WTC11 (cell line): ENCODE measurements at regions not wholly inside any gene's neighbourhood (a gene's known extent, or its start where the extent isn't known, plus 50 kb on each side); places are given as distances from the start of the nearest gene placed in this dataset.

Experiments
- ATAC-seq: fragments of 200-7000 bp; cut with Tn5 transposase; 2 replicates; pipeline ENCODE4 v1.10.0; 2021; ENCODE audit warnings: mild to moderate bottlenecking, moderate library complexity
- CTCF ChIA-PET: fragments of 300-600 bp; sonication (Branson Sonifier 250); formaldehyde crosslinking; loops from one replicate; lab custom pipeline; 2021; ENCODE audit warnings: antibody characterized with exemption; lab: Charles Lee
- POLR2A ChIA-PET: fragments of 350-600 bp; sonication (Branson Sonifier 250); formaldehyde crosslinking; loops from one replicate; lab custom pipeline; 2021; ENCODE audit warnings: antibody characterized with exemption; lab: Charles Lee
- DNase-seq: peaks from one replicate; pipeline ENCODE4 v3.0.0; 2021; ENCODE audit warnings: low spot score
- H3K27ac Mint-ChIP-seq: 2 replicates; pipeline ENCODE4 v1.8.0; 2021; ENCODE audit warnings: mixed read lengths
- H3K27me3 Mint-ChIP-seq: 2 replicates; pipeline ENCODE4 v1.8.0; 2021; ENCODE audit warnings: low read depth, mild to moderate bottlenecking, moderate library complexity, mixed read lengths
- H3K36me3 Mint-ChIP-seq: 2 replicates; pipeline ENCODE4 v1.8.0; 2021; ENCODE audit warnings: mixed read lengths
- H3K4me1 Mint-ChIP-seq: 2 replicates; pipeline ENCODE4 v1.8.0; 2022; ENCODE audit warnings: mixed read lengths
- H3K4me3 Mint-ChIP-seq: 2 replicates; pipeline ENCODE4 v1.8.0; 2021; ENCODE audit warnings: mild to moderate bottlenecking, moderate library complexity, mixed read lengths
- H3K9me3 Mint-ChIP-seq: 2 replicates; pipeline ENCODE4 v1.8.0; 2021; ENCODE audit warnings: mixed read lengths
- AR ChIP-seq: fragments of 250-450 bp; sonication (Bioruptor Pico); IDR thresholded peaks from 2 replicates; pipeline ENCODE4 v1.9.0; 2021; ENCODE audit warnings: mild to moderate bottlenecking
- ATF6 ChIP-seq: sonication (generic); formaldehyde crosslinking; IDR thresholded peaks from 2 replicates; pipeline ENCODE4 v1.8.1; 2023; ENCODE audit warnings: mild to moderate bottlenecking, missing genetic modification reagents
- CREB1 ChIP-seq: sonication (generic); formaldehyde crosslinking; IDR thresholded peaks from 2 replicates; pipeline ENCODE4 v1.8.0; 2023; ENCODE audit warnings: mild to moderate bottlenecking, missing genetic modification reagents
- CTCF ChIP-seq: fragments of 200-600 bp; IDR thresholded peaks from 2 replicates; pipeline ENCODE4 v1.8.0; 2022; ENCODE audit warnings: antibody characterized with exemption
- E2F5 ChIP-seq: sonication (generic); formaldehyde crosslinking; IDR thresholded peaks from 2 replicates; pipeline ENCODE4 v1.8.1; 2022; ENCODE audit warnings: mild to moderate bottlenecking, moderate library complexity, missing genetic modification reagents
- ERG ChIP-seq: fragments of 250-450 bp; sonication (Bioruptor Pico); IDR thresholded peaks from 2 replicates; pipeline ENCODE4 v1.8.0; 2021; ENCODE audit warnings: mild to moderate bottlenecking
- FOXK1 ChIP-seq: sonication (generic); formaldehyde crosslinking; IDR thresholded peaks from 2 replicates; pipeline ENCODE4 v1.8.0; 2022; ENCODE audit warnings: mild to moderate bottlenecking, moderate library complexity, missing genetic modification reagents
- GRHL2 ChIP-seq: fragments of 250-450 bp; sonication (Bioruptor Pico); IDR thresholded peaks from 2 replicates; pipeline ENCODE4 v1.8.0; 2022; ENCODE audit warnings: mild to moderate bottlenecking, moderate library complexity; ENCODE audit not compliant: insufficient replicate concordance, severe bottlenecking
- HMGA2 ChIP-seq: fragments of 250-450 bp; sonication (Bioruptor Pico); IDR thresholded peaks from 2 replicates; pipeline ENCODE4 v1.4.0; 2021; ENCODE audit warnings: mild to moderate bottlenecking, moderate library complexity
- IRF2 ChIP-seq: sonication (generic); formaldehyde crosslinking; IDR thresholded peaks from 2 replicates; pipeline ENCODE4 v1.8.0; 2022; ENCODE audit warnings: low read depth, missing genetic modification reagents, borderline replicate concordance
- JAZF1 ChIP-seq: fragments of 250-450 bp; sonication (Bioruptor Pico); IDR thresholded peaks from 2 replicates; pipeline ENCODE4 v1.9.0; 2021; ENCODE audit warnings: moderate library complexity, mild to moderate bottlenecking, inconsistent platforms
- KAT7 ChIP-seq: sonication (generic); formaldehyde crosslinking; IDR thresholded peaks from 2 replicates; pipeline ENCODE4 v1.8.1; 2023; ENCODE audit warnings: missing genetic modification reagents, mild to moderate bottlenecking, borderline replicate concordance
- MYBL2 ChIP-seq: sonication (generic); formaldehyde crosslinking; IDR thresholded peaks from 2 replicates; pipeline ENCODE4 v1.8.1; 2023; ENCODE audit warnings: mild to moderate bottlenecking, moderate library complexity, missing genetic modification reagents
- NR1H2 ChIP-seq: sonication (generic); formaldehyde crosslinking; IDR thresholded peaks from 2 replicates; pipeline ENCODE4 v1.9.0; 2021; ENCODE audit warnings: mild to moderate bottlenecking, moderate library complexity, missing genetic modification reagents
- SOX15 ChIP-seq: fragments of 250-450 bp; sonication (Bioruptor Pico); IDR thresholded peaks from 2 replicates; pipeline ENCODE4 v1.9.0; 2021; ENCODE audit warnings: mild to moderate bottlenecking
- TP53 ChIP-seq: sonication (generic); formaldehyde crosslinking; IDR thresholded peaks from 2 replicates; pipeline ENCODE4 v1.8.1; 2023; ENCODE audit warnings: mild to moderate bottlenecking, missing genetic modification reagents
- ZMAT4 ChIP-seq: fragments of 250-450 bp; sonication (Bioruptor Pico); IDR thresholded peaks from 2 replicates; pipeline ENCODE4 v1.9.0; 2021; ENCODE audit warnings: mild to moderate bottlenecking
- ZNF219 ChIP-seq: sonication (generic); formaldehyde crosslinking; IDR thresholded peaks from 2 replicates; pipeline ENCODE4 v1.8.0; 2023; ENCODE audit warnings: missing genetic modification reagents, mild to moderate bottlenecking, borderline replicate concordance
- ZNF232 ChIP-seq: sonication (generic); formaldehyde crosslinking; IDR thresholded peaks from 2 replicates; pipeline ENCODE4 v1.8.0; 2022; ENCODE audit warnings: mild to moderate bottlenecking, missing genetic modification reagents
- ZNF263 ChIP-seq: sonication (generic); formaldehyde crosslinking; IDR thresholded peaks from 2 replicates; pipeline ENCODE4 v1.8.1; 2022; ENCODE audit warnings: low read depth, mild to moderate bottlenecking, moderate library complexity, missing genetic modification reagents
- ZNF416 ChIP-seq: fragments of 250-450 bp; sonication (Bioruptor Pico); IDR thresholded peaks from 2 replicates; pipeline ENCODE4 v1.9.0; 2021; ENCODE audit warnings: mild to moderate bottlenecking, inconsistent platforms
- ZNF423 ChIP-seq: fragments of 250-450 bp; sonication (Bioruptor Pico); IDR thresholded peaks from 2 replicates; pipeline ENCODE4 v2.1.2; 2022; ENCODE audit warnings: mild to moderate bottlenecking, moderate library complexity
- ZNF671 ChIP-seq: fragments of 250-450 bp; sonication (Bioruptor Pico); IDR thresholded peaks from 2 replicates; pipeline ENCODE4 v1.8.0; 2021; ENCODE audit warnings: mild to moderate bottlenecking

- no peak for TF ChIP-seq TP53 (CRISPR knock-in tag)
- no peak for TF ChIP-seq ZNF416 (CRISPR knock-in tag)
These were observed 454.5 kb upstream of the PCDH7 start (continued) for GRCh38 chr4:30265716-30266115.

- DNase-seq = no peak
- no peak for ATAC-seq
- Mint-ChIP-seq H3K27me3 (no peaks in the 10 kb centered on the region), H3K9me3 (peaks cover 41% of the 10 kb centered on the region), H3K4me1 (0 out of 2 replicates have a peak, but pooled peaks cover 4% of the 10 kb centered on the region), H3K4me3 (no peak overlapping the region), H3K27ac (no peak overlapping the region), H3K36me3 (peaks cover 24% of the 10 kb centered on the region)
- POLR2A ChIA-PET = no interaction called here
- CTCF ChIA-PET = interaction anchor here (0.8 kb wide), 1 partner anchor 12 kb away, joined by 3 read pairs; no protein-coding TSS in a partner anchor
- no peak for TF ChIP-seq JAZF1 (CRISPR knock-in tag)
- TF ChIP-seq NR1H2 = no peak
These were observed 451.8 kb upstream of the PCDH7 start for GRCh38 chr4:30268370-30268769.

- peaks cover 22% of the 10 kb centered on the region for H3K36me3 Mint-ChIP-seq
- 0 out of 2 replicates have a peak, but pooled peaks cover 4% of the 10 kb centered on the region for H3K4me1 Mint-ChIP-seq
- peaks cover 34% of the 10 kb centered on the region for H3K9me3 Mint-ChIP-seq
- no peak overlapping the region for H3K27ac Mint-ChIP-seq
- peak; percentile 72 for ATAC-seq
- no peak overlapping the region for H3K4me3 Mint-ChIP-seq
- no peaks in the 10 kb centered on the region for H3K27me3 Mint-ChIP-seq
- no peak for DNase-seq
- POLR2A ChIA-PET = no interaction called here
- TF ChIP-seq ATF6 (CRISPR knock-in tag) = no peak
- 0 out of 2 replicates have a peak, but pooled peaks have one; percentile 17 for TF ChIP-seq CTCF
- no peak for TF ChIP-seq ZNF219 (CRISPR knock-in tag)
- CTCF ChIA-PET = no interaction called here
These were observed 450.3 kb upstream of the PCDH7 start for GRCh38 chr4:30269850-30270249.

GRCh38 chr4:30281986-30282385, 438.2 kb upstream of the PCDH7 start:
- DNase-seq = no peak
- no peak for ATAC-seq
- H3K9me3 Mint-ChIP-seq = no peaks in the 10 kb centered on the region
- POLR2A ChIA-PET = no interaction called here
- H3K4me1 Mint-ChIP-seq = no peaks in the 10 kb centered on the region
- no peaks in the 10 kb centered on the region for H3K27me3 Mint-ChIP-seq
- CTCF ChIA-PET = no interaction called here
- no peaks in the 10 kb centered on the region for H3K36me3 Mint-ChIP-seq
- no peak overlapping the region for H3K27ac Mint-ChIP-seq
- no peak overlapping the region for H3K4me3 Mint-ChIP-seq
- TF ChIP-seq ERG (CRISPR knock-in tag) (no peak), GRHL2 (CRISPR knock-in tag) (no peak), NR1H2 (no peak), HMGA2 (CRISPR knock-in tag) (no peak), KAT7 (CRISPR knock-in tag) (no peak), AR (CRISPR knock-in tag) (no peak), ZNF423 (CRISPR knock-in tag) (no peak), ZNF671 (CRISPR knock-in tag) (no peak), ZNF232 (no peak), CREB1 (no peak), E2F5 (no peak), FOXK1 (CRISPR knock-in tag) (no peak), IRF2 (CRISPR knock-in tag) (no peak), ZMAT4 (CRISPR knock-in tag) (no peak), MYBL2 (no peak), ZNF263 (CRISPR knock-in tag) (no peak), SOX15 (CRISPR knock-in tag) (no peak)
